SH-SY5Y (cell line): ENCODE measurements at regions not wholly inside any gene's neighbourhood (a gene's known extent, or its start where the extent isn't known, plus 50 kb on each side); places are given as distances from the start of the nearest gene placed in this dataset.

Experiments
- GATA2 ChIP-seq: IDR thresholded peaks from 2 replicates; pipeline ENCODE4 v1.6.1; 2011; ENCODE audit warnings: mild to moderate bottlenecking, low read depth, low read length
- GATA3 ChIP-seq: IDR thresholded peaks from 2 replicates; pipeline ENCODE4 v1.6.1; 2011; ENCODE audit warnings: low read depth, mild to moderate bottlenecking, low read length, moderate library complexity

DNA sequence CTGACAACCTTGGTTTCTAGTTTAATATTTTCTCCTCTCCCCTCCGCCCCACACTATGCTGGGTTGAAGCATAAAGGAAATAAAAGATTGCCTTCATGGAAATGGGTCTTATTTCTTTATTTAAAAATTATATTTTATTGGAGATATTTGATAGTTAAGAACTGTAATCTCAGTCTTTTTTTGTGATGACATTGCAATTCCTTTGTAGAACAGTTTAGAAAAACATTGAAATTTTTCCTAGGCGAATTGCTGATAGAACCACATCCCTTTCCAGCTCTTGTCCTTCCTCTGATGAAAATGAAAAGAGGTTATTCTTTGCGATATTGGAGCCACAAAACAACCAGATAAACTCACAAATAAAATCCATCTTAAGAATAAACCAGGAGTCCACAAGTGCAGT, 125.6 kb upstream of the NRIP1 start:
- TF ChIP-seq GATA2 (no peak), GATA3 (no peak)
